ENCODE measurements at regions not wholly inside any gene's neighbourhood (a gene's known extent, or its start where the extent isn't known, plus 50 kb on each side); places are given as distances from the start of the nearest gene placed in this dataset.

- H3K4me3 ChIP-seq (ENCODE audit: low read length), result no peak overlapping the region
- TF ChIP-seq, protein P1, sequence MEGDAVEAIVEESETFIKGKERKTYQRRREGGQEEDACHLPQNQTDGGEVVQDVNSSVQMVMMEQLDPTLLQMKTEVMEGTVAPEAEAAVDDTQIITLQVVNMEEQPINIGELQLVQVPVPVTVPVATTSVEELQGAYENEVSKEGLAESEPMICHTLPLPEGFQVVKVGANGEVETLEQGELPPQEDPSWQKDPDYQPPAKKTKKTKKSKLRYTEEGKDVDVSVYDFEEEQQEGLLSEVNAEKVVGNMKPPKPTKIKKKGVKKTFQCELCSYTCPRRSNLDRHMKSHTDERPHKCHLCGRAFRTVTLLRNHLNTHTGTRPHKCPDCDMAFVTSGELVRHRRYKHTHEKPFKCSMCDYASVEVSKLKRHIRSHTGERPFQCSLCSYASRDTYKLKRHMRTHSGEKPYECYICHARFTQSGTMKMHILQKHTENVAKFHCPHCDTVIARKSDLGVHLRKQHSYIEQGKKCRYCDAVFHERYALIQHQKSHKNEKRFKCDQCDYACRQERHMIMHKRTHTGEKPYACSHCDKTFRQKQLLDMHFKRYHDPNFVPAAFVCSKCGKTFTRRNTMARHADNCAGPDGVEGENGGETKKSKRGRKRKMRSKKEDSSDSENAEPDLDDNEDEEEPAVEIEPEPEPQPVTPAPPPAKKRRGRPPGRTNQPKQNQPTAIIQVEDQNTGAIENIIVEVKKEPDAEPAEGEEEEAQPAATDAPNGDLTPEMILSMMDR (conservative IDR thresholded peaks at IDR 0.05; ENCODE audit: low read depth, low read length), result no peak
- no peak for DNase-seq (ENCODE audit: low read depth)
Observed at GRCh38 chr9:131800843-131801242, 61.0 kb upstream of the RAPGEF1 start.

DNA sequence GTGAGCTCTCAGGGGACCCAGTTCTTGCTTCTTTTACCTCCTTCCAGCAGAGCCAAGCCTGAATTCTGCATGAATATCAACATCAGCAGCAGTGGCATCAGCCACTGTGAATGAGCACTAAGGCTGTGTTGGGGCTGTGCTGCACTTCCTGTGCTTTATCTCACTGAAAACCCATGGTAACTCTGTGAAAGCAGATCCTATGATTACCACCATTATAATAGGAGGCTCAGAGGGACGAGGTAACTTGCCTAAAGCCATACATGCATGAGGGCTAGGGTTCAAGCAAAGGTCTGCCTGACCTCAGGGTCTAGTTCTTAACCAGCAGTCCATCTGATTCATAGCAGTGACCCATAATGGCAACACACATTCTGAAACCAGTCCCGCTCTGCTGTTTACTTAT is 60.5 kb upstream of the RAPGEF1 start:
- TF ChIP-seq, protein P1 (conservative IDR thresholded peaks at IDR 0.05; ENCODE audit: low read depth, low read length), result no peak

DNA sequence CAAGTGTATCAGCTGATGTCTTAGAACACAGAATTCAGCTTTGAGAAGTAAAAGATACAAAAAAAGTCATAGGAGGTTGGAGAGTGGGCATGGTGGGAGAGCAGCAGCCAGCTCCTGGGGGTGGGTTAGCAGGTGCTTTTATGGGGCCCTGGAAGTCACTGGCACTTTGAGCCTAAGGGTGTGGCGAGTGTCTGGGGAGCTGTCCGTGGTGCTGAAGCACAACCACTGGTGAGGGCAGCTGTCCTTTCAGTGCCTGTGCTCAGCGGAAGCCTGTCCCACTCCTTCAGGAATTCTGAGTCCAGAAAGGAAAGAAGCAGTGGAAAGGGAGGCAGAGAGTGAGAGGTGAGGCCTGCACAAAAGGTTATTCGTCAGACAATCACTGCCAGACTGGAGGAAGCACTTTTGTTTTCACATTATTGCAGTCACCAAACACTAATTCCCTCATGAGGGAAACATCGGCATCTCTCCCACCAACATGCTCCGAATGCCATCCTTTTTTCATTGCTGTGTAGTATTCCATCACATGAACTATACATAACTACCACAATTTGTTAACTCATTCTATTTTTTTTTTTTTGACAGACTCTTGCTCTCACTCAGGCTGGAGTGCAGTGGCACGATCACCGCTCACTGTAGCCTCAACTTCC is 59.4 kb upstream of the RAPGEF1 start:
- H3K4me3 ChIP-seq (ENCODE audit: low read length), result no peak overlapping the region
- no peak for DNase-seq (ENCODE audit: low read depth)
- TF ChIP-seq, protein P1 (conservative IDR thresholded peaks at IDR 0.05; ENCODE audit: low read depth, low read length), result no peak

More for the DNA sequence above, 60.5 kb upstream of the RAPGEF1 start:
- DNase-seq (ENCODE audit: low read depth), result no peak
- H3K4me3 ChIP-seq (ENCODE audit: low read length), result no peak overlapping the region

GRCh38 chr9:131798246-131798645 is 58.4 kb upstream of the RAPGEF1 start:
- H3K4me3 ChIP-seq (ENCODE audit: low read length), result no peak overlapping the region
- TF ChIP-seq, protein P1 (conservative IDR thresholded peaks at IDR 0.05; ENCODE audit: low read depth, low read length), result no peak
- DNase-seq (ENCODE audit: low read depth), result no peak

DNA sequence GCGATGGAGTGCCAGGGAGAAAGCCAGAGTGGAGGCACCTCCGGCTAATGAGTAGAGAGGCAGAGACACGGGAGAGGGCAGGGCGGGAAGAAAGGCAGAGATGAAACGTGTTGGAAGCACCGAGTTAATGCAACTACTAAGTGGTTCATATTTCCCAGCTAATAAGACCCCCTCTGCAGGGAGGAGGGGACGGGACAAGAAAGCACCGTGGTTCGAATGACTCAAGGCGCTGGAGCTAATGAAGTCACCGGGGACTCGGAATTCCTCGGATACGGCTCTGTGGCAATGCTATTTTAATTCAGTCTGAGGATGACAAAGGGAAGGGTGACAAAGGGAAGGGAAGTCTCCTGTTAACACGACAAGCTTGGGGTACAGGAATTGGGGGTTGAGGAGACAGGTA is 54.5 kb upstream of the RAPGEF1 start:
- H3K4me3 ChIP-seq (ENCODE audit: low read length), result no peak overlapping the region
- TF ChIP-seq, protein P1 (conservative IDR thresholded peaks at IDR 0.05; ENCODE audit: low read depth, low read length), result no peak
- DNase-seq (ENCODE audit: low read depth), result no peak

DNA sequence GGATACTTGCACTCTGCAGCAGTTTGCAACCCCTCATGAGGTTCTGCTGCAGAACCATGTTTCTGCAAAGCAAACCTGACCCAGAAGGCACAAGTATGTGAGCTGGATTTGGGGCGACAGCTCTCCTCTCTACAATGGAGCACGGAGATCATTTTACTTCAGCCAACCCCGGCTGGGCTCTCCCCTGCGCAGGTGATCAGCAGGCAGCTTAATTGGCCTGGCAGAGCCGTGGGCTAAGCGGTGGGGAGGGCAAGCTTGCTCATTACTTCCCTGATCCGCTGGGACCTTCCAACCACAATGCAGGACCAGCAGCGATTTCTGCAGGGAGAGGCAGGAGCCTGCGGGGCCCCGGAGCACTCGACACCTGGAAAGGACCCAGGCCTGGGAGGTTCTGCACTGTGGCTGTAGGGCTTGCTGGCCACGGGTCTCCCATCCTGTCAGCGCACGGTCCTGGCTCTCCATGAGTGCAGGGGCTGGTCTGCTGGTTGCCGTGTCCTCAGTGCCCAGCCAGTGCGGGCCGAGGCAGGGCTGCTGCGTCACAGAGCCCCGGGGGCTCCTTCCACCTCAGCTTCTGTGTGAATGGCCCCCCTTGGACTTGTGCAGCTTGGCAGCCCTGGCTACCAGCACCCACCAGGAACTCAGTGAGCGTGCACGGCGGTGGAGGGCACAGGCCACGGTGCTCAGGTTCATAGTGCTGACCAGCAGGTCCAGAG is 51.8 kb upstream of the RAPGEF1 start:
- no peak overlapping the region for H3K4me3 ChIP-seq (ENCODE audit: low read length)
- TF ChIP-seq, protein P1 (conservative IDR thresholded peaks at IDR 0.05; ENCODE audit: low read depth, low read length), result no peak
- no peak for DNase-seq (ENCODE audit: low read depth)
